ENCODE measurements at regions not wholly inside any gene's neighbourhood (a gene's known extent, or its start where the extent isn't known, plus 50 kb on each side); places are given as distances from the start of the nearest gene placed in this dataset.
"Not testable (repeated sequence)": the region's sequence is repeated elsewhere in the genome, so short reads cannot be mapped to it uniquely, and the experiment has no call there.

DNA sequence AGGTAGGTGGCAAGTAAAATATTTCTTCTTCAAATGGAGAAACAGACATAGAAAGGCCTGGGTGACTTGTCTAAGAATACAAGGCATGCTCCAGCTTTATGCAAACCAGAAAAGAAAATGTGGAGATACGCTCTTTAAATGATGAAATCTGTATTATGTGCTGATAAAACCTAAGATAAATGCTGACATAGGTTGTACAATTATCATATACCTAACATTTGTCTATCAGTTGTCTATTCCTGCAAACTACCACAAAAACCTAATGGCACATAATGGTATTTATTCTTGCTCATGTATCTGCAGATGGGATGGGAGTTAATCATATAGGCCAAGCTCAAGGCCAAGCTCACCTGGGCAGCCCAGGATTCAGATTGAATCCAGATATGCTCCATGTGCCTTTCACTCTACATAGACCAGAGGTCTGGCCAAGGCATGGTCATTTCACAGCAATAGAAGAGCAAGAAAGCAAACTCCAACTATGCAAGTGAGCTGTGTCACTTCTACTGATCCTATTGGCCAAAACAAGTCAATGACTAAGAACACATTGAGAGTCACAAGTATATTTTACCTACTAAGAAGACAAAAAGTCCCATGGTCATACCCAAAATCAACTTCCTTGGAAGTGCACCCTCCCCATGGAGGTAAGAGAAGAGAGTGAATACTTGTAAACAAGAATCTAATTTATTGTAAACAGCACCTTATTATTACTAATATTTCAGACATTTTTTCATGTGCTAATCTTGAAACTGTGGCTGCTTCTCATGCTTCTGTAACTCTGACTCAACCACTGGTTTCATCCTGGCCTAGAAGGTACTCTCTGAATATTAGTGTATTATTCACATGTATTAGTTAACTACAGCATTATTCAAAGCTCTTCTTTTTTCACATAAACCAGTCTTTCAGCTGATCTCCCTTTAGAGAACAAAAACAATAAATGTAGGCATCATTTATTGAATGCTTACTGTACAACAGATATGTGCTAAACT lies 270.7 kb upstream of the SOX9 start:
- no peak for DNase-seq

DNA sequence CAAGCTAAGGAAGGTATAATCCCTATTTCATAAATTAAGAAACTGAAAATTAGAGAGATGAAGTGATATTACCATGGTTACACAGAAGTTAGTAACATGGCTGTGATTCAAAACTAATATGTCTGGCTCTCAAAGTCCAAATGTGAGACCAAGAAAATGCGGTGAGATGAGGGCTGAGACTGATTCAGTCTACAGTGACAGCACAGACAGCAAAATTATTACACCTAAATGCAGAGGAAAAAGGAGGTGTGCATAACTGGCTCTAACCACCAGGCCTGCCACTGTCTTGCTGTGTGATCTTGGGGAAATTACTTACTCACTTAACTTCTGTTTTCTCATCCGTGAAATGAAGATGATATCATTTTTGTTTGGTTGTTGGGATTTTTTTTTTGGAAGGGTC lies 270.0 kb upstream of the SOX9 start:
- no peak for DNase-seq

DNA sequence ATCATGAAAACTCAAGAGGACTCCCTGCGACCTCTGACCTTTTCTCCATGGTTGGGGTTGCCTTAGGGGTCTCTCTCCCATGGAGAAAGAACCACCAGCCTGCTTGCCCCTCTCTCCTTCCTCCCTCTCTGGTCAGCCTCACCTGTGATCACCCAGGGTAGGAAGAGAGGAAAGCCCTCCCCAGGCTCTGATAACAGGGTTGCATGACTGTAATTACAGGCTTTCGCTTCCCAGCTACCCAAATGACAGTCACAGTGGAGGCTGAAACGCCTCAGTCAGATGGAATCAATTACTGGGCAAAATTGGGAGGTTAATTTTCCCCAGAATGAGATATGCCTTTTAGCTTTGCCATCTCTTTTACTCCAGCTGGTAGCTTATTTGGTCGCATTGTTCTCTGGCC lies 265.8 kb upstream of the SOX9 start:
- DNase-seq: no peak

DNA sequence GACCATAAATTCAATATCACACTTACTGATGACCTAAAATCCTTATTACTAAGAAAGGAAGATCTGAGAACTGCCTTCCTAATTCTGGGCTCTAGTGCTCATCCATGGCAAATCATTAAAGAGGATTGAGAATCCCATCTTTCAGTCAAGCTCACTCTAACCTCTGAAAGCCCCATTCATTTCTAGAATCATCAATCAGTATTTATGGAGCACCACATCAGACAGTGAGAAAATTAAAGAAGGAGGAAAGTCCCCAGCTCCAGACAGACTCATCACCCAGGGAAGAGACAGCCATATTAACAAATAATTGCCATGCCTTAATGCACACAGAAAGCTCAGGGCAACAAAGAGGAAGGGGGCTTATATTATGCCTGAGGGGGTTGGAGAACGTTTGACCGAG lies 256.1 kb upstream of the SOX9 start:
- no peak for DNase-seq

DNA sequence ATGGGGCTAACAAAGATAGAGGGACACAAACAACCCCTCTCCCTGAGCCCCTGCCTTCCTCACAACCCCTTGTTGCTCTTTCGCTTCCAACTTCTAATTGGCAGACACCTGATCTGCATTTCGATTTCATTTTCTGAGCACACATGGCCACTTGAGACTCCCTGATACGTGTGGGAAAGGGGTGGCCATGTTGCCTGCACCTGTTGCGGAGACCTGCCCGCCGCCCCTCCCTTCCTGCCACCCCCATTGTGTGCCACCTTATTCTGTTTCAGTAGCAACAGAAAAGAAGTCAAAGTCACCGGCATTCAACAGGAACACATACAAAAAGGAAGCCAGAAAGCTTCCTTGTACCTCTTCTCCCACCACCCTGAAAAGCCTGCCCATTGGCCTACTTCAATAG lies 254.7 kb upstream of the SOX9 start:
- DNase-seq: no peak

GRCh38 chr17:71869293-71869692 lies 251.5 kb upstream of the SOX9 start:
- no peak for DNase-seq

DNA sequence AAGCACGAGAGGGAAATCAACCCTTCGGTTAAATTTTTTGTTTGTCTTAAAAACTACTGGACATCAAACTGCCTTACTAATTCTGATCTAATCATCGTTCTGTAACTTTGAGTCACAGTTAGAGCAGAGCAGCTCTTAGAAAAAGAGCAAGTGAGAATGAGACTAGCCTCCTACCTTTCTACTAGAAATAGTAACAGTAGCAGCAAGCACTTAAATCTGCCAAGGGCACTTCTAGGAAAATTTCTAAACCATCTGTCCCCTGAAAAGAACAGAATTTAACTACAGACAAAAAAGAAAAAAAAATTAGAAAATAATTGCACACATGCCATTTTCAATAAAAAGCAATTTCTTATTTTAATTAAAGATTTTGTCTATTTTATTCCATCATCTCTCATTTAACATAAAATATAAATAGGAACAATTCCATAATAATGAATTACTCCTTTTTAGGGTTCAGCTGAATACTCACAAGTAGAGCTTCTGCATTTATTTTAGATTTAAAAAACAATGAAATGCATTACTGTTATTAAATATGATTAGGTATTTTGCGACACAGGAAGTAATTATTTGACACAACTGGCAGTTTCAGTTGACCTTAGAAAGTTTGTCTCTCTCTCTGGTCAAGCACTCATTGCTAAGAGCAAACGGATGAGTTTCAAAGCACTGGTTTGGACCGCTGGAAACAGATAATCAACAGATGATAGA lies 250.8 kb upstream of the SOX9 start:
- DNase-seq: no peak

GRCh38 chr17:71870546-71870862 lies 250.3 kb upstream of the SOX9 start:
- DNase-seq: no peak

DNA sequence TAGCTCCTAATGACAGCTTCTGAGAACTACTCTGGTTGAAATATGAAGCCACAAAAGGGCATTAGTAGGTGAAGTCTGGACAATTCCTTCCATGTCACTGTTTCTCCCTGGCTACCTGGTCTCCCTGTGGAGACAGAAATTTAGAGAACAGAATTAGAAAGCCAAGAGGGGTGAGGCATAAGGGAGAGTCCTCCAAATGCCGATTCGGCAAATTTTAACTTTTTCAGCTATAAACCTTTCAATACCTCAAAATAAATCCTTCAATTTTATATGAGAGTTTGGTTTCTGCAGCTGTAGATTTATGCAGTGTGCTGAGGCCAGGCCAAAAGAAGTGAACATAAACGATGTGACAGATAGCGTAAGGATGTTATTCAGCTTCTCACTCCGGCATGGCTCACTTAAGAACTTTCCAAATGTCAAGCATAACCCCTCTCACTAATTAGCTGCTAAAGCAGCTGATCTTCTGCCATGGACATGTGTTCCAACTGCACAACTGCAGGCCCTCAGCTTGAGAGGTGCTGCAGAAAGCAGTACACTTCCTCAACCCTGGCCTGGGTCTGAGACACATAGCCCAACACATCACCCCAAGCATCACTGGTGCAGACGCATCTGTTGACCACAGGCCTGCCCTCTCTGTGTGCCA lies 247.9 kb upstream of the SOX9 start:
- no peak for DNase-seq

DNA sequence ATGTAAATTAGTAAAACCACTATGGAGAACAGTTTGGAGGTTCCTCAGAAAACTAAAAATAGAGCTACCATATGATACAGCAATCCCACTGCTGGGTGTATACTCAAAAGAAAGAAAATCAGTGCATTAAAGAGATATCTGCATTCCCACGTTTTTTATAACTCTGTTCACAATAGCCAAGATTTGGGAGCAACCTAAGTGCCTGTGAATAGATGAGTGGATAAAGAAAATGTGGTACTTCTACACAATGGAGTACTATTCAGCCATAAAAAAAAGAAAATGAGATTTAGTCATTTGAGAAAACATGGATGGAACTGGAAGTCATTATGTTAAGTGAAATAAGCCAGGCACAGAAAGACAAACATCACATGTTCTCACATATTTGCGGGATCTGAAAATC lies 246.0 kb upstream of the SOX9 start:
- not testable (repeated sequence) for DNase-seq

- no peak for DNase-seq
These were observed 242.5 kb upstream of the SOX9 start for GRCh38 chr17:71878271-71878670.

DNA sequence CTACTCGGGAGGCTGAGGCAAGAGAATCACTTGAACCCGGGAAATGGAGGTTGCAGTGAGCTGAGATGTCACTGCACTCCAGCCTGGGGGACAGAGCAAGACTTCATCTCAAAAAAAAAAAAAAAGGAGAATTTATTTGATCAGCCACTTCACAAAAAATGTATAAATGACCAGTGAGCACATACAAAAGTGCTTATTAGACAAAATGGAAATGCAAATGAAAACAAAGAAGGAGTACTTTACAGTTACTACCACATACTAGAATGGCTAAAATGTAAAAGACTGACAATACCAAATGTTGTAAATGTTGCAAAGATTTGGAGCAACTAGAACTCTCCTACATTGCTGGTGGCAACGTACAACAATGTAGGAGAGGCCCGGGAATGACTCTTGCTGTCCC lies 241.8 kb upstream of the SOX9 start:
- no peak for DNase-seq

DNA sequence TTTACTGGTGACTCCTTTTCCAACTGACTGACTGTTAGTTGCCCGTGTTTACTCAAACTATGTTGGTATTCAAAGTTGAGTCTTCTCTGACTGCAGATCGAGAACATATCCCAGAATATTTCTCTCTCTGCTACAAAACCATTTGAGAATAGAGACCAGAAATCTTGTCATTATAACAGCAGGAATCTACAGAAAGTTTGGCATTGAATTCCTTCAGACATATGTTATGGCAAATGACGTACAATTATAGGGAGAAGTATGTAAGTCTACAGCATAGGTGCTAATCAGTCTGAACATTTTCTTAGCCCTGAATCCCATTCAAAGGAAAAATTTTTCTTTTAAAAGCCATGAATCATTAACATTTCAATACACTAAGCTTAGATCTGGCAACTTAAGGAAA lies 239.8 kb upstream of the SOX9 start:
- no peak for DNase-seq

GRCh38 chr17:71881581-71881980 lies 239.2 kb upstream of the SOX9 start:
- no peak for DNase-seq

DNA sequence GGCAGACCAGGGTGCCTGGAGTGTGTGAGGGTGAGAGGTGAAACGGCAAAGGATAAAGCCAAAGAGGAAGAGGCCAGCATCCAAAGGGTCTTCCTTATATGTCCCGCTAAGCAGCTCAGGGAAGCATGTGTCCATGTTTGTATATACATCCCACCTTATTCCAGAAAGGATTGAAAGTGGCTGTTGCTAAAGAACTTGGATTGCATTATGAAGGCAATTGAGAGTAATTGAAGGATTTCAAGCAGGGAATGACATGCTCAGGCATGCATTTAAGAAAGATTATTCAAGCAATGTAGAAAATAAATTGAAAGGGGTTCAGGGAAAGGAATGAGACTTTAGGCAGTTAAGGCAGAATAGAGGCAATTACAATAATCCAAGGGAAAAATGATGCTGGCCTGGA lies 237.6 kb upstream of the SOX9 start:
- no peak for DNase-seq

- DNase-seq: no peak
These were observed 237.0 kb upstream of the SOX9 start for GRCh38 chr17:71883845-71884244.

DNA sequence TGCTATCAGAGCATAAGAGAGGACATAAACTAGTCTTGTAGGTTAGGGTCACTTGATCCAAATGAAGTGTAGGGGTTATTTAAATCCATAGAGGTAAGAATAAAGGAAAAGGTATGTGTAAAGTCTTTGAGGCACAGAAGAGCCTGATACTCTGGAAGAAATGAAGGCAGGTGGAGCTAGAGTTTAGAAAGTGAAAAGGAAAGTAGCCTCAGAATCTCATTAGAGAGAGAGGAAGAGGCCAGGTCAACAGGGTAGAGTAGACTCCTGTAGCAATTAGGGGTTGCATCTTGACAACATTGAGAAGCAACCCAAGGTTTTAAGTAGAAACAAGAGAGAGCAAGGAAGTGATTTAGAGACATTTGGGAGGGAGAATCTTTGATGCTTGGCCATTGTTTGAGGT lies 235.2 kb upstream of the SOX9 start:
- no peak for DNase-seq

- no peak for DNase-seq
These were observed 221.5 kb upstream of the SOX9 start for GRCh38 chr17:71899317-71899716.

DNA sequence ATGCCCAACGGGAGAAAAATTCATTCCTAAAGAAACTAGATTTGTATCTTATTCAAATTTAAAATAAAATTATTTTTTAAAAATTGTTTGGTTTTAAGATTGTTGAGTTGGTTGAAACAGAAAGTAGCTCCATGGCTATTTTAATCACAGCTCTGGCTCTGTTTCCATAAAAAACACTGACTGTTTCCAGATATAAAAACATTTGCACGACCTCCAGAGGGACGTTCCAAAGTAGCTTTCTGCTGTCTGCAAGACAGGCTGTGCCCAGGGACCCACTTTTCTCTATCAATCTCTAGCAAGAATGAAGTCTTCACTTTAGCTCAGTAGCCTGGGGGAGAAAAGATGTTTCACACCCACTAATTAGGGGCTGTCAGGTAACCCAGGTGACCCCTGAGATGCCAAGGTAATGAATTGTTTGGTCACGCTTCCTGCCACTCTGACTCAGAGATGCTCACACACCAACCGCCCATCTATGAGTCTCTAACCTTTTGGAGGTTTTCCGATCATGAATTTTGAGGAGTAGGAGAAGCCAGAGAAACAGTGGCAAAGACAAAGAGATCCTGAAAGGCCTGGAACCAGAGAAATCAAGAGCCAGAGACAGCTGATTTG lies 220.1 kb upstream of the SOX9 start:
- no peak for DNase-seq

DNA sequence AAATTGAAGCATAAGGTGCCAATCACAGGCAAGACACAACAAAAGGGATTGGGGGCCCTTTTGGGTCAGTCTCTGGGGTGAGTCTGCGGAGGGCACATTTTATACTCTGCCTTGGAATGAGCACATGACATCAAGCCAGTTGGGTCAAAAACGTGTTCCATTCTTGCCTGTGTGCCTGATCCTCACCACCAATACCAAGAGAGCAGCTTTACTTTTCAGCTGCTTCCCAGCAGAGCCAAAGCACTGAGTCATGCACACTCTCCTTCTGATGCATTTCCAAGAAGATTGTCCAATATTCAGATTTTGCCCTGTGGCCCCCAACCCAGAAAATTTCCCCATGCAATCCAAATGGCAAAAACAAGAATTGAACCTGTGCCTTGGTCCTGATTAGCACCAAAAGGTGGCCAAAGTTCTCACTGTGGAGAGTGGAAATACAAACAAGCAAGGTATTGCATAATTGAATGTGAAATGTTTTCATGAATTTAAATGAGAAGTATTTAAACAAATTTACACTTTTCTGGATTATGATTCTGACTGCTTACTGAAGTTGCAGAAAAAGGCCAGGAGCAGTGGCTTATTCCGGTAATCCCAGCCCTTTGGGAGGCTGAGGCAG lies 217.8 kb upstream of the SOX9 start:
- DNase-seq: no peak

GRCh38 chr17:71905376-71906031 lies 215.3 kb upstream of the SOX9 start:
- no peak for DNase-seq

DNA sequence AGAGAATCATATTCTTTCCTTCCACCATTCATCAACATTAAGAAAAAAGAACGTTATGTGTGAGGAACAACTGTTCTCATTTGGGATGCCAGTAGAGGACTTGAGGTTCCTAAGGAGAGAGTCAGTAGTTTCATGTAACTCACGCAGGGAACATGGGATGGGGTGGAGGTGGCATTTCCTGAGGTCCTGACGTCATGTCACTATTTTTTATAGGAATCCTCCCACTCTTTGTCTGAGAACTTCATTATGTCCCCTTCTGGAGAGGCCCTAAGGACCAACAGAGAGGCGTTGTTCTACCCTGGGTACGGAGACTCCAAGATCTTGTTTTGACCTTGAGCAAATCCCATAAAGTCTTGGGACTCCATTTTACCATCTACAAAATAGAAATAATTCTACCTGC lies 211.7 kb upstream of the SOX9 start:
- no peak for DNase-seq

DNA sequence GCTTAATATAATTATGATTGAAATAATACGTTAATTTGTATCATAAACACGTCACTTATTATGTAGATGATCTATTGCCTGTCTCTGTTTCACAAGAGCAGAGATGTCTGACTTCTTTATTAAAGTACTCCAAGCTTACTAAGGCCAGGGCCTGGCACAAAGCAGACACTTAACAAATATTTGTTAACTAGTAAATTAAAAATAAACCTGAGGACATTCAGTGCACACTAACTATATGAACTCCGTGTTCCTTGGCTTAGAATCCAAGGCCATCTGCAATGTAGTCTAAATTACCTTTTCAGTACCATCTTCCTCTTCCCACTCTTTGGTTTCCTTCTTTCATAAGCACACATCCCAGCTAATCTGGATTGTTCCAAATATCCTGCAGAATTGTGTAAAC lies 210.8 kb upstream of the SOX9 start:
- no peak for DNase-seq
